ENCODE measurements at regions not wholly inside any gene's neighbourhood (a gene's known extent, or its start where the extent isn't known, plus 50 kb on each side); places are given as distances from the start of the nearest gene placed in this dataset.

GRCh38 chr4:57465321-57466056, 355.3 kb upstream of the IGFBP7 start:
- 72 to 88% (median 80%) methylated on average over 6 of the region's 6 CpGs for WGBS, 5 donors
- H3K36me3 ChIP-seq: no peaks in the 10 kb centered on the region
- H3K4me3 ChIP-seq: no peak overlapping the region
- H3K27me3 ChIP-seq (replicated peaks in 1 of 7): no peaks in the 10 kb centered on the region
- H3K9me3 ChIP-seq: peaks cover 0 to 16% (median 0%) of the 10 kb centered on the region in 8 donors
- intact Hi-C loops (cut with DNase I; ENCODE audit: low total_unique reads): no loop called here
- no peaks in the 10 kb centered on the region for H3K4me1 ChIP-seq
- TF ChIP-seq POLR2AphosphoS5 (IDR thresholded peaks at IDR 0.05) (no peak), CTCF (IDR thresholded peaks at IDR 0.05 in 8 of 11, conservative IDR thresholded peaks at IDR 0.05 in 3 of 11) (no peak), POLR2A (IDR thresholded peaks at IDR 0.05) (no peak)
- DNase-seq: no peak
- H3K27ac ChIP-seq: no peak overlapping the region

- H3K4me3 ChIP-seq: no peak overlapping the region
- H3K27ac ChIP-seq: no peak overlapping the region
- H3K27me3 ChIP-seq (replicated peaks in 1 of 7): no peaks in the 10 kb centered on the region
- TF ChIP-seq CTCF (IDR thresholded peaks at IDR 0.05 in 8 of 11, conservative IDR thresholded peaks at IDR 0.05 in 3 of 11) (no peak), POLR2AphosphoS5 (IDR thresholded peaks at IDR 0.05) (no peak), POLR2A (IDR thresholded peaks at IDR 0.05) (no peak)
- no peaks in the 10 kb centered on the region for H3K4me1 ChIP-seq
- peaks cover 0 to 7% (median 0%) of the 10 kb centered on the region in 8 donors for H3K9me3 ChIP-seq
- intact Hi-C loops (cut with DNase I; ENCODE audit: low total_unique reads): no loop called here
- DNase-seq: no peak
- WGBS, 5 donors: 33 to 67% (median 61%) methylated on average over 1 of the region's 1 CpG
- H3K36me3 ChIP-seq: no peaks in the 10 kb centered on the region
Measured at GRCh38 chr4:57462843-57463242, 352.7 kb upstream of the IGFBP7 start.

- H3K4me1 ChIP-seq: no peaks in the 10 kb centered on the region
- intact Hi-C loops (cut with DNase I; ENCODE audit: low total_unique reads): no loop called here
- TF ChIP-seq POLR2A (IDR thresholded peaks at IDR 0.05): no peak
- no peak for TF ChIP-seq CTCF (IDR thresholded peaks at IDR 0.05 in 8 of 11, conservative IDR thresholded peaks at IDR 0.05 in 3 of 11)
- TF ChIP-seq POLR2AphosphoS5 (IDR thresholded peaks at IDR 0.05): no peak
- no peak overlapping the region for H3K27ac ChIP-seq
- H3K36me3 ChIP-seq: no peaks in the 10 kb centered on the region
- no peak for DNase-seq
- no peaks in the 10 kb centered on the region for H3K27me3 ChIP-seq (replicated peaks in 1 of 7)
- 59 to 81% (median 73%) methylated on average over 1 of the region's 1 CpG for WGBS, 5 donors
- peaks cover 0 to 13% (median 4%) of the 10 kb centered on the region in 8 donors for H3K9me3 ChIP-seq
- H3K4me3 ChIP-seq: no peak overlapping the region
Measured at GRCh38 chr4:57460967-57461366, 350.8 kb upstream of the IGFBP7 start.

GRCh38 chr4:57448901-57449300, 338.7 kb upstream of the IGFBP7 start:
- Histone ChIP-seq H3K27me3 (replicated peaks in 1 of 7) (no peaks in the 10 kb centered on the region), H3K4me1 (no peaks in the 10 kb centered on the region), H3K36me3 (no peaks in the 10 kb centered on the region), H3K9me3 (peaks cover 0 to 38% (median 28%) of the 10 kb centered on the region in 8 donors), H3K27ac (no peak overlapping the region), H3K4me3 (no peak overlapping the region)
- no peak for TF ChIP-seq POLR2A (IDR thresholded peaks at IDR 0.05)
- TF ChIP-seq CTCF (IDR thresholded peaks at IDR 0.05 in 8 of 11, conservative IDR thresholded peaks at IDR 0.05 in 3 of 11): no peak
- TF ChIP-seq POLR2AphosphoS5 (IDR thresholded peaks at IDR 0.05): no peak
- WGBS, 5 donors: 40 to 66% (median 41%) methylated on average over 2 of the region's 2 CpGs
- intact Hi-C loops (cut with DNase I; ENCODE audit: low total_unique reads): no loop called here
- no peak for DNase-seq

Measured in spleen (tissue), 11 donors.